Liver (tissue), 8 donors: ENCODE measurements at regions not wholly inside any gene's neighbourhood (a gene's known extent, or its start where the extent isn't known, plus 50 kb on each side); places are given as distances from the start of the nearest gene placed in this dataset.

Experiments used
- DNase-seq: peaks from one replicate; pipeline ENCODE4 v3.0.0-alpha.2; 2017; ENCODE audit warnings: low spot score
- H3K27ac ChIP-seq, 2 donors: one replicate each; pipeline ENCODE4 v1.7.0; 2013; ENCODE audit warnings: inconsistent platforms in 2 of 2, low read length in 2 of 2, control low read depth in 1 of 2, low read depth in 1 of 2, mild to moderate bottlenecking in 1 of 2
- H3K27me3 ChIP-seq, 4 donors: one replicate each; pipeline versions ENCODE4 v1.6.1 to v1.7.0; 2013; ENCODE audit warnings: low read length in 3 of 4, inconsistent platforms in 1 of 4, mild to moderate bottlenecking in 1 of 4, moderate library complexity in 1 of 4; ENCODE audit not compliant: control insufficient read depth in 4 of 4, insufficient read depth in 4 of 4
- H3K36me3 ChIP-seq, 4 donors: one replicate each; pipeline versions ENCODE4 v1.6.1 to v1.7.0; 2013; ENCODE audit warnings: low read length in 3 of 4, mild to moderate bottlenecking in 3 of 4, low read depth in 1 of 4, moderate library complexity in 1 of 4; ENCODE audit not compliant: control insufficient read depth in 4 of 4, insufficient read depth in 3 of 4
- H3K4me1 ChIP-seq, 4 donors: one replicate each; pipeline versions ENCODE4 v1.6.1 to v1.7.0; 2013; ENCODE audit warnings: low read length in 3 of 4, mild to moderate bottlenecking in 3 of 4, moderate library complexity in 1 of 4; ENCODE audit not compliant: control insufficient read depth in 4 of 4, insufficient read depth in 4 of 4
- H3K4me3 ChIP-seq, 3 donors: one replicate each; pipeline versions ENCODE4 v1.6.1 to v1.7.0; 2013; ENCODE audit warnings: low read length in 3 of 3, control low read depth in 1 of 3, low read depth in 1 of 3, mild to moderate bottlenecking in 1 of 3
- H3K9ac ChIP-seq, 2 donors: one replicate each; pipeline ENCODE4 v1.7.0; 2013; ENCODE audit warnings: low read length in 2 of 2, mild to moderate bottlenecking in 2 of 2, moderate library complexity in 2 of 2, control low read depth in 1 of 2, low read depth in 1 of 2
- H3K9me3 ChIP-seq, 4 donors: one replicate each; pipeline versions ENCODE4 v1.6.1 to v1.7.0; 2013; ENCODE audit warnings: low read length in 3 of 4; ENCODE audit not compliant: control insufficient read depth in 4 of 4
- EGR1 ChIP-seq, 2 donors: IDR thresholded peaks; 2 replicates each; pipeline ENCODE4 v1.6.1; 2016 to 2018; ENCODE audit warnings: antibody characterized with exemption in 2 of 2, low read depth in 2 of 2
- FOXA1 ChIP-seq: IDR thresholded peaks from 2 replicates; pipeline ENCODE4 v1.6.1; 2016; ENCODE audit warnings: antibody characterized with exemption
- FOXA2 ChIP-seq: IDR thresholded peaks from 2 replicates; pipeline ENCODE4 v1.6.1; 2016; ENCODE audit warnings: antibody characterized with exemption
- HNF4A ChIP-seq, 2 donors: conservative IDR thresholded peaks; 2 replicates each; pipeline ENCODE4 v1.6.1; 2016; ENCODE audit warnings: antibody characterized with exemption in 2 of 2, mild to moderate bottlenecking in 2 of 2
- JUND ChIP-seq, 2 donors: IDR thresholded peaks; 2 replicates each; pipeline ENCODE4 v1.6.1; 2016; ENCODE audit warnings: antibody characterized with exemption in 2 of 2
- MAX ChIP-seq: IDR thresholded peaks from 2 replicates; pipeline ENCODE4 v1.6.1; 2016; ENCODE audit warnings: antibody characterized with exemption
- NR2F2 ChIP-seq: IDR thresholded peaks from 2 replicates; pipeline ENCODE4 v1.6.1; 2016; ENCODE audit warnings: antibody characterized with exemption
- RAD21 ChIP-seq, 2 donors: IDR thresholded peaks; 2 replicates each; pipeline ENCODE4 v1.6.1; 2016; ENCODE audit warnings: antibody characterized with exemption in 2 of 2, mild to moderate bottlenecking in 2 of 2
- RXRA ChIP-seq, 2 donors: IDR thresholded peaks; 2 replicates each; pipeline ENCODE4 v1.6.1; 2017 to 2018; ENCODE audit warnings: antibody characterized with exemption in 2 of 2, mild to moderate bottlenecking in 1 of 2
- SP1 ChIP-seq: IDR thresholded peaks from 2 replicates; pipeline ENCODE4 v1.6.1; 2018; ENCODE audit warnings: antibody characterized with exemption, mild to moderate bottlenecking
- TAF1 ChIP-seq: conservative IDR thresholded peaks from 2 replicates; pipeline ENCODE4 v1.6.1; 2016; ENCODE audit warnings: antibody characterized with exemption, mild to moderate bottlenecking
- WGBS: extraction: QIAGEN DNeasy Blood & Tissue Kit; methylation state at CpG from one replicate; pipeline ENCODE4 v1.1.7; 2013; 5-methylcytosine and 5-hydroxymethylcytosine counted together
- TF ChIP-seq, protein P1 (sequence below): IDR thresholded peaks from 2 replicates; pipeline ENCODE4 v1.6.1; 2016; ENCODE audit warnings: antibody characterized with exemption, mild to moderate bottlenecking
- TF ChIP-seq, protein P2 (sequence below): IDR thresholded peaks from 2 replicates; pipeline ENCODE4 v1.6.1; 2016; ENCODE audit warnings: antibody characterized with exemption
- TF ChIP-seq, protein P3 (sequence below): fragments of 150-350 bp; IDR thresholded peaks from 2 replicates; pipeline ENCODE4 v1.5.1; 2017; ENCODE audit warnings: improper control_type of control experiment, low read depth, low read length; ENCODE audit not compliant: missing input control
- TF ChIP-seq, protein P4 (sequence below): IDR thresholded peaks from 2 replicates; pipeline ENCODE4 v1.6.1; 2016; ENCODE audit warnings: antibody characterized with exemption
- donor health status: healthy.
- donor health status: healthy.
- donor health status: healthy.
- donor health status: healthy.
- donor health status: healthy.

- no peak overlapping the region for H3K9ac ChIP-seq
Measured at GRCh38 chr4:20019310-20020015, 232.2 kb upstream of the SLIT2 start.

DNA sequence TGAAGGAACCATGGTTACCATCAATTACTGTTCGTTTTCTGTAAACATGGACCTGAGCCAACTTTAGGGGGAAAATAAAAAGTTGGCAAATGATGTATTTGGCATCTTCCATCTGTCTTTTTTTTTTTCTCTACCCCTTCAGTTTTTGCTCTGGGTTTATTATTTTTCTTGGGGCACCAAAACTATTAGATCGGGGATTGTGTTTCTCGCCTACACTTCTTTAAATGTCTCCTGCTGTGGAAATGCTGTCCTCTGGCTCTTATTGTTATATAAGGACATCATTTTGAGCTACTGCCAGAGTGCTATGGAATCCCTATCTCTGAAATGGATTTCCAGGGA, 234.0 kb upstream of the SLIT2 start:
- no peak overlapping the region for H3K9ac ChIP-seq
- WGBS = 81% methylated on average over 3 of the region's 3 CpGs
- no peaks in the 10 kb centered on the region for H3K36me3 ChIP-seq
- DNase-seq = no peak
- TF ChIP-seq RAD21 (IDR thresholded peaks at IDR 0.05) (no peak), MAX (no peak), RXRA (IDR thresholded peaks at IDR 0.05) (no peak), JUND (IDR thresholded peaks at IDR 0.05) (no peak), NR2F2 (no peak), FOXA2 (no peak), EGR1 (IDR thresholded peaks at IDR 0.05; ENCODE audit: low read depth in 2 of 2) (no peak), HNF4A (conservative IDR thresholded peaks at IDR 0.05) (no peak), SP1 (no peak), TAF1 (no peak)
- TF ChIP-seq, protein P1, sequence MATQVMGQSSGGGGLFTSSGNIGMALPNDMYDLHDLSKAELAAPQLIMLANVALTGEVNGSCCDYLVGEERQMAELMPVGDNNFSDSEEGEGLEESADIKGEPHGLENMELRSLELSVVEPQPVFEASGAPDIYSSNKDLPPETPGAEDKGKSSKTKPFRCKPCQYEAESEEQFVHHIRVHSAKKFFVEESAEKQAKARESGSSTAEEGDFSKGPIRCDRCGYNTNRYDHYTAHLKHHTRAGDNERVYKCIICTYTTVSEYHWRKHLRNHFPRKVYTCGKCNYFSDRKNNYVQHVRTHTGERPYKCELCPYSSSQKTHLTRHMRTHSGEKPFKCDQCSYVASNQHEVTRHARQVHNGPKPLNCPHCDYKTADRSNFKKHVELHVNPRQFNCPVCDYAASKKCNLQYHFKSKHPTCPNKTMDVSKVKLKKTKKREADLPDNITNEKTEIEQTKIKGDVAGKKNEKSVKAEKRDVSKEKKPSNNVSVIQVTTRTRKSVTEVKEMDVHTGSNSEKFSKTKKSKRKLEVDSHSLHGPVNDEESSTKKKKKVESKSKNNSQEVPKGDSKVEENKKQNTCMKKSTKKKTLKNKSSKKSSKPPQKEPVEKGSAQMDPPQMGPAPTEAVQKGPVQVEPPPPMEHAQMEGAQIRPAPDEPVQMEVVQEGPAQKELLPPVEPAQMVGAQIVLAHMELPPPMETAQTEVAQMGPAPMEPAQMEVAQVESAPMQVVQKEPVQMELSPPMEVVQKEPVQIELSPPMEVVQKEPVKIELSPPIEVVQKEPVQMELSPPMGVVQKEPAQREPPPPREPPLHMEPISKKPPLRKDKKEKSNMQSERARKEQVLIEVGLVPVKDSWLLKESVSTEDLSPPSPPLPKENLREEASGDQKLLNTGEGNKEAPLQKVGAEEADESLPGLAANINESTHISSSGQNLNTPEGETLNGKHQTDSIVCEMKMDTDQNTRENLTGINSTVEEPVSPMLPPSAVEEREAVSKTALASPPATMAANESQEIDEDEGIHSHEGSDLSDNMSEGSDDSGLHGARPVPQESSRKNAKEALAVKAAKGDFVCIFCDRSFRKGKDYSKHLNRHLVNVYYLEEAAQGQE = no peak
- TF ChIP-seq, protein P2, sequence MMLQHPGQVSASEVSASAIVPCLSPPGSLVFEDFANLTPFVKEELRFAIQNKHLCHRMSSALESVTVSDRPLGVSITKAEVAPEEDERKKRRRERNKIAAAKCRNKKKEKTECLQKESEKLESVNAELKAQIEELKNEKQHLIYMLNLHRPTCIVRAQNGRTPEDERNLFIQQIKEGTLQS = no peak
- H3K27me3 ChIP-seq = no peaks in the 10 kb centered on the region
- no peaks in the 10 kb centered on the region for H3K9me3 ChIP-seq
- H3K4me3 ChIP-seq = no peak overlapping the region
- no peak overlapping the region for H3K27ac ChIP-seq
- no peaks in the 10 kb centered on the region for H3K4me1 ChIP-seq

More at GRCh38 chr4:20019310-20020015, 232.2 kb upstream of the SLIT2 start:
- TF ChIP-seq FOXA1 = no peak
- TF ChIP-seq, protein P3, sequence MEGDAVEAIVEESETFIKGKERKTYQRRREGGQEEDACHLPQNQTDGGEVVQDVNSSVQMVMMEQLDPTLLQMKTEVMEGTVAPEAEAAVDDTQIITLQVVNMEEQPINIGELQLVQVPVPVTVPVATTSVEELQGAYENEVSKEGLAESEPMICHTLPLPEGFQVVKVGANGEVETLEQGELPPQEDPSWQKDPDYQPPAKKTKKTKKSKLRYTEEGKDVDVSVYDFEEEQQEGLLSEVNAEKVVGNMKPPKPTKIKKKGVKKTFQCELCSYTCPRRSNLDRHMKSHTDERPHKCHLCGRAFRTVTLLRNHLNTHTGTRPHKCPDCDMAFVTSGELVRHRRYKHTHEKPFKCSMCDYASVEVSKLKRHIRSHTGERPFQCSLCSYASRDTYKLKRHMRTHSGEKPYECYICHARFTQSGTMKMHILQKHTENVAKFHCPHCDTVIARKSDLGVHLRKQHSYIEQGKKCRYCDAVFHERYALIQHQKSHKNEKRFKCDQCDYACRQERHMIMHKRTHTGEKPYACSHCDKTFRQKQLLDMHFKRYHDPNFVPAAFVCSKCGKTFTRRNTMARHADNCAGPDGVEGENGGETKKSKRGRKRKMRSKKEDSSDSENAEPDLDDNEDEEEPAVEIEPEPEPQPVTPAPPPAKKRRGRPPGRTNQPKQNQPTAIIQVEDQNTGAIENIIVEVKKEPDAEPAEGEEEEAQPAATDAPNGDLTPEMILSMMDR = no peak
- TF ChIP-seq RXRA (IDR thresholded peaks at IDR 0.05) = no peak
- TF ChIP-seq NR2F2 = no peak
- TF ChIP-seq, protein P4, sequence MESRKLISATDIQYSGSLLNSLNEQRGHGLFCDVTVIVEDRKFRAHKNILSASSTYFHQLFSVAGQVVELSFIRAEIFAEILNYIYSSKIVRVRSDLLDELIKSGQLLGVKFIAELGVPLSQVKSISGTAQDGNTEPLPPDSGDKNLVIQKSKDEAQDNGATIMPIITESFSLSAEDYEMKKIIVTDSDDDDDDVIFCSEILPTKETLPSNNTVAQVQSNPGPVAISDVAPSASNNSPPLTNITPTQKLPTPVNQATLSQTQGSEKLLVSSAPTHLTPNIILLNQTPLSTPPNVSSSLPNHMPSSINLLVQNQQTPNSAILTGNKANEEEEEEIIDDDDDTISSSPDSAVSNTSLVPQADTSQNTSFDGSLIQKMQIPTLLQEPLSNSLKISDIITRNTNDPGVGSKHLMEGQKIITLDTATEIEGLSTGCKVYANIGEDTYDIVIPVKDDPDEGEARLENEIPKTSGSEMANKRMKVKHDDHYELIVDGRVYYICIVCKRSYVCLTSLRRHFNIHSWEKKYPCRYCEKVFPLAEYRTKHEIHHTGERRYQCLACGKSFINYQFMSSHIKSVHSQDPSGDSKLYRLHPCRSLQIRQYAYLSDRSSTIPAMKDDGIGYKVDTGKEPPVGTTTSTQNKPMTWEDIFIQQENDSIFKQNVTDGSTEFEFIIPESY = no peak
- no peak for TF ChIP-seq FOXA2
- no peak for TF ChIP-seq TAF1
- TF ChIP-seq, protein P2 = no peak
- TF ChIP-seq SP1 = no peak
- no peak for TF ChIP-seq RAD21 (IDR thresholded peaks at IDR 0.05)
- Histone ChIP-seq H3K27me3 (no peaks in the 10 kb centered on the region), H3K9me3 (no peaks in the 10 kb centered on the region), H3K27ac (no peak overlapping the region), H3K36me3 (no peaks in the 10 kb centered on the region), H3K4me3 (no peak overlapping the region), H3K4me1 (no peaks in the 10 kb centered on the region)
- 84% methylated on average over 4 of the region's 4 CpGs for WGBS
- DNase-seq = no peak
